ENCODE measurements at regions not wholly inside any gene's neighbourhood (a gene's known extent, or its start where the extent isn't known, plus 50 kb on each side); places are given as distances from the start of the nearest gene placed in this dataset.
"Not testable (repeated sequence)": the region's sequence is repeated elsewhere in the genome, so short reads cannot be mapped to it uniquely, and the experiment has no call there.

DNA sequence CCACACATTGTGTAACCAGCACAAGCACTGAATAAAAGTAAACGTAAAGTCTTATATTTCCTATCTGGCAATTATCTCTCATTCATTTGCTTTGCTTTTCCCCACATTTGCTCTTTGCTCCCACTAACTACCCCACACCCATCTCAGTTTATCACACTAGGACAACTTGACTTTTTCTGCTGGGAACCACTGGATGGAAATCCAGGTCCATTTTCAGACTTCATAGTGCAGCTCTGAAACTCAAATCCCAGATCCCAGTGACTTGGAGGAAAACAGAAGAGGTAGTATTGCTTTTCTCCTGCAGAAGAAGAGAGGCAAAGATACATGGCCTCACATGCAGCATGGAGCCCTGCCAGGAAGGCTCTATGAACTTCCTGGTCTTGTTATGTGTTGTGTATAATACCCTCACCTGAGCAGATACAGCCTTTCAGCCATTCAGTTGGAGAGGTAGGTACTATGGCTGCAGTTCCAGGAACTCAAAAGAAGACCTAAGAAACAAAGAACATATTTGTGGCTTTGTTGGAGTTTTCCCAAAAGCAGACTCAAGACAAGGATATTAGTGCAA, 90.0 kb upstream of the NIPBL start:
- no peak for DNase-seq

DNA sequence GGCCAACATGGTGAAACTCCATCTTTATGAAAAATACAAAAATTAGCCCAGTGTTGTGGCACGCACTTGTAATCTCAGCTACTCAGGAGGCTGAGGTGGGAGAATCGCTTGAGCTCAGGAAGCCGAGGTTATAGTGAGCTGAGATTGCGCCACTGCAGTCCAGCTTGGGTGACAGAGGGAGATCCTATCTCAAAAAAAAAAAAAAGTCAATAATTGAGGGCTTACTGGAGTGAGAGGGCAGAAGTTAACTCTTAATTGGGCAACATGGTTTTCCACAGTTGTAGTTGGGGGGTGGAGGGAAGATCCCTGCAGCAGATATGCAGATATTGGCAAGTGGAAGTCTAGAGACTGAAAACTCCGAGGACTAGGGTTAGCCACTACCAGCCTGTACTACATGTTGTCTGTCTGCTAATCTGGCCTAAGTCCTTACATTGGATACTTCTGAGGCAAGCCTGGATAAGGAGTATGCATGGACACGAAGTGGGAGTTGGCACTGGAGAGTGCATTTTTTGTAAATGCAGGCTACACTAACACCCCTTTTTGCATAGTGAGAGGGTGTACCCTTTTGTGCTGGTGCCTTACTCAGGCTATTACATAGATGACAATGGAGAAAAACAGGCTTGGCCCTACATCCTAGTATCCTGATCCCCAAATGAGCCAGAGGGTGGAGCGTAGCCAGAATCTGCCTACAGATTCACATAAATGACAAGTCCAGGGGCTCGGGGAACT, 89.0 kb upstream of the NIPBL start:
- no peak for DNase-seq

DNA sequence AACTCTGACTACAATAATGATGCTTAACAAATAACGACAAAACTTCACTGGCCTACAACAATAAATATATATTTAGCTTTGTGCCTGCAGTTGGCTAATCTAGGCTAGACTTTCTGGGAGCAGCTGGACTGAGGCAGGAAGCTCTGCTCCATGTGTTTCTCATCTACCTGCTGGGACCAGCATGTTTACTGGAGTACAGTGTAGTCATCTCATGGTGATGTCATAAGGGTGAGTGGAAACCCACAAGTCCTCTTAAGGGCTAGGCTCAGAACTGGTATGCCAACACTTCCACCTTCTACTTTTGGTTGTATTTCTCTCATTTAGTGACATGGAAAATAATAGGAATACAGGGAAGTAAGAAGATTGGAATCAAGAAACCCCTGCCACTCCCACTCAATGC, 85.7 kb upstream of the NIPBL start:
- no peak for DNase-seq

DNA sequence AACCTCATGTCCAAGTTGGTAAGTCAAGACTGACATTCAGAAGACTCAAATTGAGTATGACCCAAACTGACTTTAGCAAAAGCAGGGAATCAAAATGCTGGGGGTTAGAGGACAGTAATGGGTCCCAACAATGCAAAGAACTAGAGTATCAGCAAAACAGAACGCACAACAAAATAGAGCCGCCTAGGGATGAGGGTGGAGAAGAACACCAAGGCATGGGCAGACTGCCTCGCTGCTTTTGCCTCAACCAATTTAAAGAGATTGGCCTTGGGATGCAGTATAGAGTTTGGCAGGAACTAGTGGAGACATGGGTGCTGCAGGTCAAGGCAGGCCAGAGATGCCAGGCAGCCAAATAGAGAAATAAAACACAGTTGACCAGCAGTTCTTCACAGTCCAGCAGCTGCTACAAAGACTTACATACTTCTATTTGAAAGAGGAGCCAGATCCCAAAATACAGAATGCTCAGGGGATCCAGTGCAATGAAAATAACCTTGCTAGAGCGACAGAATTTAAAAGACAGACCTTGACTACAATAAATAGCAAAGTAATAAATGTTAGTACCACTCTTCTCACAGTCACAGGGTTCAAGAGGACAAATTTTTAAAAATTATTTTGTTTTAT, 83.9 kb upstream of the NIPBL start:
- DNase-seq = no peak

- no peak for DNase-seq
Measured at GRCh38 chr5:36795366-36795765, 81.2 kb upstream of the NIPBL start.

DNA sequence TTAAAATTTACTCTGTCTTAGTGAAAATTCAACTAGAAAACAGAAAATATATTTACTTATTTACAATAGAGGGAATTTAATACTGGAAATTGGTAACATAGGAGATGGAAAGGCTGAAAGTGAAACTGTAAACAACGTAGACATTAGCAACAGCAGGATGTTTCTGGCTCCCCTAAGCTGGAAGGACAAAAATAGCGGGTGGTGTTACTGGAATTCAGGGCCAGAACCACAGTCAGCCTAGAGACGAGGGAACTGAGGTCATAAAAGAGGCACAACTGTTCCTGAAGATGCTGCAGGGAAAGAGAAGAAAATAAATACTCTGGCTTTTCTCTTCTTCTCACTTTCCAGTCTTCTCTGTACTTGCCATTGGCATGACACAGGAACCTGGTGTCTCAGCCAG, 80.4 kb upstream of the NIPBL start:
- no peak for DNase-seq

GRCh38 chr5:36801523-36801922, 75.0 kb upstream of the NIPBL start:
- DNase-seq = no peak

DNA sequence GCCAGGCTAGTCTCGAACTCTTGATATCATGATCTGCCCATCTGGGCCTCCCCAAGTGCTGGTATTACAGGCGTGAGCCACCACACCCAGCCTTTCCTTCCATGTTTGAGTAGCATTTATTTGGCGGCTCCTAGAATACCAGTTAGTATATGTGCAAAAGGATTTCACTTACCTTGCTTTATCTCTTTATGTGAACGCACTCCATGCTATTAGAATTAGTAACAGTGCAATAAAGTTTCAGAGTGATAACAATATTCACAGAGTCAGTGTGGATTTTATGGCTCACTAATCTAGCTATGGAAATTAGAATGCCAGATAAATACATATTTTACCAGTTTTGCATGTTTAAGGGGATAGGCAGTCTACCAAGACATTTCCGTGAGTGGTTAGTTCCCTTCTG, 74.4 kb upstream of the NIPBL start:
- no peak for DNase-seq

DNA sequence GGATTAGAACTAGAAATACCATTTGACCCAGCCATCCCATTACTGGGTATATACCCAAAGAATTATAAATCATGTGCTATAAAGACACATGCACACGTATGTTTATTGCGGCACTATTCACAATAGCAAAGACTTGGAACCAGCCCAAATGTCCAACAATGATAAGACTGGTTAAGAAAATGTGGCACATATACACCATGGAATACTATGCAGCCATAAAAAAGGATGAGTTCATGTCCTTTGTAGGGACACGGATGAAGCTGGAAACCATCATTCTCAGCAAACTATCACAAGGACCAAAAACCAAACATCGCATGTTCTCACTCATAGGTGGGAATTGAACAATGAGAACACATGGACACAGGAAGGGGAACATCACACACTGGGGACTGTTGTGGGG, 63.3 kb upstream of the NIPBL start:
- DNase-seq = not testable (repeated sequence)

GRCh38 chr5:36815871-36816270, 60.7 kb upstream of the NIPBL start:
- no peak for DNase-seq

DNA sequence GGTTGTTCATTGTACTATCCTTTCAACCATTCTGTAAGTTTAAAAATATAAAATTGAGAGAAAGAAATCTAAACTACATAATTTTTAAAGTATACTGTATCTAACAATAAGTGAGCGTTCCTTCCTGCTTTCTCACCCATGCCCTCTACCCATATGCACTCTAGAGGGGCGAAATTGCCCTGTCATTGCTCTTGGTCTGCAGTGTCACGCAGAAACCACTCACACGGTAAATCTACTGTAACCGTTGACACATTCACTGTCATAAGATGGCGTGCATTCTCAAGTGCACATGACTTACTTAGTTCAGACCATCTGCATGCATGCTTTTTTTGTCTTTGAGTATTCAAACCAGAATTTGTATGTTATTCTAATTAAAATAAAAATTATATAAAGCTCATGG, 55.7 kb upstream of the NIPBL start:
- peak in 1 of 5 experiments; percentile 10 for DNase-seq

GRCh38 chr5:36826694-36827093, 49.9 kb upstream of the NIPBL start:
- no peak for DNase-seq
